GM12878 (cell line): ENCODE measurements at regions not wholly inside any gene's neighbourhood (a gene's known extent, or its start where the extent isn't known, plus 50 kb on each side); places are given as distances from the start of the nearest gene placed in this dataset.

Source experiments
- ATAC-seq: fragments of 200-7000 bp; cut with Tn5 transposase; 3 replicates; pipeline ENCODE4 v1.9.1; 2020; ENCODE audit warnings: mild to moderate bottlenecking, moderate library complexity
- BruUV-seq: library from RNA; stranded (reverse); fragments of 400-500 nt; replicated peaks from 2 replicates; lab custom pipeline; 2021; lab: Mats Ljungman, UMichigan
- CTCF ChIA-PET: fragments of 300-600 bp; sonication (Branson Sonifier 250); formaldehyde crosslinking; extraction: SDS; loops from one replicate; lab custom pipeline; 2021; ENCODE audit warnings: inconsistent platforms; lab: Yijun Ruan, JAX
- POLR2A ChIA-PET: fragments of 350-600 bp; formaldehyde crosslinking; extraction: SDS; loops from one replicate; lab custom pipeline; 2021; ENCODE audit warnings: inconsistent platforms; lab: Charles Lee
- RAD21 ChIA-PET: fragments of 300-600 bp; sonication (Branson Sonifier 250); formaldehyde crosslinking; loops from one replicate; lab custom pipeline; 2023; ENCODE audit warnings: antibody characterized with exemption; ENCODE audit not compliant: unreplicated experiment; lab: Charles Lee
- SMC1A ChIA-PET: fragments of 300-600 bp; sonication (Branson Sonifier 250); formaldehyde crosslinking; loops from one replicate; lab custom pipeline; 2023; ENCODE audit not compliant: unreplicated experiment, uncharacterized antibody; lab: Charles Lee
- DNase-seq: peaks from one replicate; pipeline ENCODE4 v3.0.0-alpha.2; 2011; ENCODE audit warnings: low read depth, low spot score
- FAIRE-seq: peaks from 3 replicates; lab custom pipeline; 2011; peaks lifted over from hg19 to GRCh38; lab: Jason Lieb, UNC
- H2AFZ ChIP-seq: 2 replicates; pipeline ENCODE4 v1.6.0; 2011; ENCODE audit warnings: low read depth, low read length, control low read depth; ENCODE audit not compliant: control insufficient read depth
- H3K27ac ChIP-seq: 2 replicates; pipeline ENCODE4 v1.5.1; 2011; ENCODE audit warnings: control low read depth; ENCODE audit not compliant: control insufficient read depth, insufficient read depth
- H3K27me3 ChIP-seq, 2 experiments: replicated peaks in 1 of 2; 2 replicates each; pipeline versions ENCODE4 v1.6.0 to v1.6.1; 2011; ENCODE audit warnings: low read length in 1 of 2; ENCODE audit not compliant: control insufficient read depth in 2 of 2, insufficient read depth in 2 of 2
- H3K36me3 ChIP-seq, 2 experiments: 2 replicates each; pipeline ENCODE4 v1.5.1; 2011; ENCODE audit warnings: low read length in 1 of 2; ENCODE audit not compliant: control insufficient read depth in 2 of 2, insufficient read depth in 2 of 2
- H3K4me1 ChIP-seq: 2 replicates; pipeline ENCODE4 v1.6.1; 2011; ENCODE audit warnings: mild to moderate bottlenecking, low read length, moderate library complexity, mixed read lengths; ENCODE audit not compliant: control insufficient read depth, insufficient read depth
- H3K4me2 ChIP-seq: 2 replicates; pipeline ENCODE4 v1.6.0; 2011; ENCODE audit warnings: control low read depth; ENCODE audit not compliant: control insufficient read depth, insufficient read depth
- H3K4me3 ChIP-seq: fragments of 200-600 bp; sonication (generic); 2 replicates; pipeline ENCODE4 v1.5.1; 2016
- H3K79me2 ChIP-seq: 2 replicates; pipeline ENCODE4 v1.6.0; 2011; ENCODE audit warnings: low read length; ENCODE audit not compliant: control insufficient read depth, insufficient read depth
- H3K9ac ChIP-seq: 2 replicates; pipeline ENCODE4 v1.8.0; 2011; ENCODE audit warnings: low read length, control low read depth, mixed read lengths; ENCODE audit not compliant: control insufficient read depth, insufficient read depth
- H3K9me3 ChIP-seq: replicated peaks from 3 replicates; pipeline ENCODE4 v1.5.1; 2011; ENCODE audit warnings: mild to moderate bottlenecking, low read length; ENCODE audit not compliant: control insufficient read depth, insufficient read depth
- H4K20me1 ChIP-seq: 2 replicates; pipeline ENCODE4 v1.6.0; 2011; ENCODE audit not compliant: control insufficient read depth, insufficient read depth
- BCL11A ChIP-seq: IDR thresholded peaks from 2 replicates; pipeline ENCODE4 v1.6.1; 2011; ENCODE audit warnings: low read depth, low read length
- ELK1 ChIP-seq: IDR thresholded peaks from 2 replicates; pipeline ENCODE4 v1.6.1; 2012; ENCODE audit warnings: low read depth, low read length, improper control_type of control experiment
- ESRRA ChIP-seq: IDR thresholded peaks from 2 replicates; pipeline ENCODE4 v1.6.1; 2012; ENCODE audit warnings: mild to moderate bottlenecking, low read length, improper control_type of control experiment
- LARP7 ChIP-seq: fragments of 450-650 bp; IDR thresholded peaks from 2 replicates; pipeline ENCODE4 v1.6.1; 2017; ENCODE audit warnings: mild to moderate bottlenecking
- MLLT1 ChIP-seq: fragments of 450-650 bp; IDR thresholded peaks from 2 replicates; pipeline ENCODE4 v1.6.1; 2016; ENCODE audit warnings: mild to moderate bottlenecking
- PKNOX1 ChIP-seq: fragments of 450-650 bp; IDR thresholded peaks from 2 replicates; pipeline ENCODE4 v1.6.1; 2016; ENCODE audit warnings: mild to moderate bottlenecking
- PML ChIP-seq: IDR thresholded peaks from 2 replicates; pipeline ENCODE4 v1.6.1; 2012; ENCODE audit warnings: low read length, inconsistent platforms
- RAD21 ChIP-seq: IDR thresholded peaks from 2 replicates; pipeline ENCODE4 v1.6.1; 2011; ENCODE audit warnings: mild to moderate bottlenecking, low read depth, low read length, moderate library complexity; ENCODE audit not compliant: insufficient read depth
- STAT3 ChIP-seq: IDR thresholded peaks from 2 replicates; pipeline ENCODE4 v1.6.1; 2011; ENCODE audit warnings: low read depth, low read length, improper control_type of control experiment
- ZNF274 ChIP-seq: IDR thresholded peaks from one replicate; pipeline ENCODE4 v1.8.0; 2011; ENCODE audit not compliant: insufficient read length, insufficient read depth
- WGBS: methylation state at CpG from one replicate; pipeline ENCODE4 v1.1.6; 2016; ENCODE audit warnings: low lambda C conversion rate; ENCODE audit not compliant: insufficient replicate concordance, insufficient coverage; ENCODE audit errors: missing lambda C conversion rate; 5-methylcytosine and 5-hydroxymethylcytosine counted together
- in situ Hi-C: fragments of 300-500 bp; cut with MboI; formaldehyde crosslinking; loops from 9 replicates; pipeline ENCODE4 v1.14.3; 2018; ENCODE audit warnings: mixed read lengths
- intact Hi-C: fragments of 100-400 bp; cut with micrococcal nuclease; formaldehyde crosslinking; loops from one replicate; pipeline ENCODE4 v1.14.2; 2022; ENCODE audit not compliant: unreplicated experiment
- TF ChIP-seq, protein P1 (sequence below): fragments of 450-650 bp; IDR thresholded peaks from 2 replicates; pipeline ENCODE4 v1.6.1; 2017; ENCODE audit warnings: mild to moderate bottlenecking
- TF ChIP-seq, protein P2 (sequence below), 3 experiments: IDR thresholded peaks in 2 of 3; conservative IDR thresholded peaks in 1 of 3; 2 replicates each; pipeline ENCODE4 v1.5.1; 2011; ENCODE audit warnings: low read depth in 3 of 3, low read length in 3 of 3, mild to moderate bottlenecking in 3 of 3, control low read depth in 2 of 3, moderate library complexity in 2 of 3, inconsistent platforms in 1 of 3, mixed read lengths in 1 of 3; ENCODE audit not compliant: control insufficient read depth in 2 of 3, insufficient read depth in 1 of 3; ENCODE audit errors: extremely low read depth in 1 of 3

DNA sequence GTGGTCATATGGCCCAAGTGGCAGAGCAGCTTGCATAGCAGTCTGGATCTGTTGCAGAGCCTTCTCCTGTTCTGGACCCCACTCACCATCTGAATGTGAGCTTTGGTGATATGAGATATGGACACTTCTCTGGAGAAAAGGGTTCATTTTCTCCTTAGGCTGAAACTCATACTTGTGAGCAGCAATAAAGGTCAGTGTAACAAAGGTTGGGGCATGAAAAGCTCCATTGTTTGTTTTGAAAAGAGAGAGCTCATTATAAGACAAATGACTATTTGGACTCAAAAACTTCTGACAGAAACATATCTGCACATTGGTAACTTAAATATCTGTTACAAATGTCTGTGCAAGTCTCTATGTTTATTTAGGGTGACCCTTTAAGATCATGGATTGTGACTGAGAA lies 517.3 kb downstream of the MFSD1 start (continued):
- TF ChIP-seq PKNOX1 = no peak
- TF ChIP-seq STAT3 = no peak
- TF ChIP-seq ESRRA = no peak
- no peak for TF ChIP-seq PML
- no peak for TF ChIP-seq MLLT1

GRCh38 chr3:159322322-159322939 lies 520.6 kb downstream of the MFSD1 start:
- Histone ChIP-seq H3K79me2 (no peaks in the 10 kb centered on the region), H3K9ac (no peak overlapping the region), H3K9me3 (no peaks in the 10 kb centered on the region), H3K27me3 (no peaks in the 10 kb centered on the region), H4K20me1 (no peaks in the 10 kb centered on the region), H3K4me1 (no peaks in the 10 kb centered on the region), H3K36me3 (no peaks in the 10 kb centered on the region), H2AFZ (no peak overlapping the region), H3K4me2 (no peak overlapping the region), H3K27ac (no peak overlapping the region), H3K4me3 (no peak overlapping the region)
- 22% methylated on average over 8 of the region's 8 CpGs for WGBS
- SMC1A ChIA-PET = interaction anchor here (0.9 to 4.5 kb wide), 4 partner anchors 11 to 483 kb away, joined by 3 to 41 read pairs (median 4); no protein-coding TSS in a partner anchor
- POLR2A ChIA-PET = no interaction called here
- in situ Hi-C loops (loop anchor here (5.0 kb wide), 1 partner anchor 490 kb away; no protein-coding TSS in a partner anchor), intact Hi-C loops (loop anchor here (1.0 to 5.0 kb wide), 2 partner anchors 483 to 685 kb away; no protein-coding TSS in a partner anchor)
- BruUV-seq = no TSS peak
- RAD21 ChIA-PET = interaction anchor here (1.8 to 2.3 kb wide), 2 partner anchors 482 to 483 kb away, joined by 5 read pairs; no protein-coding TSS in a partner anchor
- FAIRE-seq (peak; percentile 56), DNase-seq (no peak), ATAC-seq (peak; percentile 89)
- CTCF ChIA-PET = interaction anchor here (0.7 to 4.5 kb wide), 18 partner anchors 11 to 683 kb away, joined by 3 to 52 read pairs (median 4); no protein-coding TSS in a partner anchor
- no peak for TF ChIP-seq LARP7
- TF ChIP-seq, protein P1, sequence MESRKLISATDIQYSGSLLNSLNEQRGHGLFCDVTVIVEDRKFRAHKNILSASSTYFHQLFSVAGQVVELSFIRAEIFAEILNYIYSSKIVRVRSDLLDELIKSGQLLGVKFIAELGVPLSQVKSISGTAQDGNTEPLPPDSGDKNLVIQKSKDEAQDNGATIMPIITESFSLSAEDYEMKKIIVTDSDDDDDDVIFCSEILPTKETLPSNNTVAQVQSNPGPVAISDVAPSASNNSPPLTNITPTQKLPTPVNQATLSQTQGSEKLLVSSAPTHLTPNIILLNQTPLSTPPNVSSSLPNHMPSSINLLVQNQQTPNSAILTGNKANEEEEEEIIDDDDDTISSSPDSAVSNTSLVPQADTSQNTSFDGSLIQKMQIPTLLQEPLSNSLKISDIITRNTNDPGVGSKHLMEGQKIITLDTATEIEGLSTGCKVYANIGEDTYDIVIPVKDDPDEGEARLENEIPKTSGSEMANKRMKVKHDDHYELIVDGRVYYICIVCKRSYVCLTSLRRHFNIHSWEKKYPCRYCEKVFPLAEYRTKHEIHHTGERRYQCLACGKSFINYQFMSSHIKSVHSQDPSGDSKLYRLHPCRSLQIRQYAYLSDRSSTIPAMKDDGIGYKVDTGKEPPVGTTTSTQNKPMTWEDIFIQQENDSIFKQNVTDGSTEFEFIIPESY = no peak
- no peak for TF ChIP-seq BCL11A
- no peak for TF ChIP-seq ELK1
- TF ChIP-seq, protein P2, sequence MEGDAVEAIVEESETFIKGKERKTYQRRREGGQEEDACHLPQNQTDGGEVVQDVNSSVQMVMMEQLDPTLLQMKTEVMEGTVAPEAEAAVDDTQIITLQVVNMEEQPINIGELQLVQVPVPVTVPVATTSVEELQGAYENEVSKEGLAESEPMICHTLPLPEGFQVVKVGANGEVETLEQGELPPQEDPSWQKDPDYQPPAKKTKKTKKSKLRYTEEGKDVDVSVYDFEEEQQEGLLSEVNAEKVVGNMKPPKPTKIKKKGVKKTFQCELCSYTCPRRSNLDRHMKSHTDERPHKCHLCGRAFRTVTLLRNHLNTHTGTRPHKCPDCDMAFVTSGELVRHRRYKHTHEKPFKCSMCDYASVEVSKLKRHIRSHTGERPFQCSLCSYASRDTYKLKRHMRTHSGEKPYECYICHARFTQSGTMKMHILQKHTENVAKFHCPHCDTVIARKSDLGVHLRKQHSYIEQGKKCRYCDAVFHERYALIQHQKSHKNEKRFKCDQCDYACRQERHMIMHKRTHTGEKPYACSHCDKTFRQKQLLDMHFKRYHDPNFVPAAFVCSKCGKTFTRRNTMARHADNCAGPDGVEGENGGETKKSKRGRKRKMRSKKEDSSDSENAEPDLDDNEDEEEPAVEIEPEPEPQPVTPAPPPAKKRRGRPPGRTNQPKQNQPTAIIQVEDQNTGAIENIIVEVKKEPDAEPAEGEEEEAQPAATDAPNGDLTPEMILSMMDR (IDR thresholded peaks at IDR 0.05 in 2 of 3, conservative IDR thresholded peaks at IDR 0.05 in 1 of 3; ENCODE audit: control insufficient read depth in 2 of 3, extremely low read depth in 1 of 3, insufficient read depth in 1 of 3, low read depth in 3 of 3, low read length in 3 of 3) = peak; percentile 68 to 90 (median 88)
- no peak for TF ChIP-seq MLLT1
- no peak for TF ChIP-seq ZNF274
- peak; percentile 65 for TF ChIP-seq RAD21
- TF ChIP-seq PML = no peak
